ENCODE measurements at regions not wholly inside any gene's neighbourhood (a gene's known extent, or its start where the extent isn't known, plus 50 kb on each side); places are given as distances from the start of the nearest gene placed in this dataset.
"Not testable (repeated sequence)": the region's sequence is repeated elsewhere in the genome, so short reads cannot be mapped to it uniquely, and the experiment has no call there.

DNA sequence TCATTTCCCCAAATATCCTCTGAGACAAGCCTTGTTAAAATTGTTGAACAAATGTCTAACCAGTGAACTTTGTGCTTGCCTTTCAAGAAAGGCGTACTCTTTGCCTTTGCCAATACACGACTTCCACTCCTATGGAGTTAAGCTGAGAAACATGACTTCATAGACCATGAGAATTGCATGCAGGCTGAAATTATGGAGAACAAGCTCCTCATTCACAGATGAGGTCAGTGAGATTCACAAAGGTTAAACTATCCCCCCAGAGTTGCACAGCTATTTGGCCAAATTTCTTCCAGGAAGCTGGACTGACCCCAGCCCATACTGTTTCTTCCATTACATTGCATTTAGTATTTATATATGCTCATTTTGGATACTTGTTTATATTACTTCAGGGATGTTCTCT lies 221.4 kb upstream of the SEMA3C start:
- no peak for DNase-seq (ENCODE audit: low read depth in 2 of 2)

DNA sequence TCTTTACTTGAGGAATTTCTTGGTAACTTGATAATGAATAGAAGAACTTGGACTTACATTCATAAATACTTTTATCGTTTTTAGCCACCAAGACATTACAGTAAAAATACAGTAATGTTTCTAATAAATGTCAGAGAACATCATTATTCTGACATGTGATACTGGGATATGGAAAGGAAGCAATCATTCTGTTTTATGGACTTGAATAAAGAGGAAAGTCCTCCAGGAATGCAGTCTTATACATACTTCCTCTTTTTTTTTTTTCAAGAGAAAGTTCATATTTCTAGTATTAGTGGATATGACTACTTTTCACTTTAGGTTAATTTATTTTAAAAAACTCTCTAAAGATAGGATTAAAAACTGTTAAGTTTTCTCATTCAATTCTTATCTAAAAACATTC lies 220.0 kb upstream of the SEMA3C start:
- DNase-seq (ENCODE audit: low read depth in 2 of 2) = no peak

DNA sequence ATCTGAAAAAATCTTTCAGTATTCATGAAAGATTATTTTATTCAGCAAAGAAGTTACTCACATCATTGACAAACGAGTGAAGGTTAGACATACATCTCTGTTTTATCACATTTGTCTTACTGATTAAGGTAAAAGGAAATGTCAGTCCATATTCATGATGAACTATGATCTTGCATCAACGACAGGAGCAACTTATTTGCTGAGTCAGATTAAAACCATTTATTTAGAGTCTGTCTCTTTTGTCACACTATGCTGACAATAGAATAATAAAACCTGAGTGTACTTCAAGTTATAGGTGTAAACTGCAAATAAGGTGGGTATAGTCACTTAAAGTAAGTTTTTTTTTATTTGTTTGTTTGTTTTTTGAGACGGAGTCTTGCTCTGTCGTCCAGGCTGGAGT lies 216.5 kb upstream of the SEMA3C start:
- no peak for DNase-seq (ENCODE audit: low read depth in 2 of 2)

DNA sequence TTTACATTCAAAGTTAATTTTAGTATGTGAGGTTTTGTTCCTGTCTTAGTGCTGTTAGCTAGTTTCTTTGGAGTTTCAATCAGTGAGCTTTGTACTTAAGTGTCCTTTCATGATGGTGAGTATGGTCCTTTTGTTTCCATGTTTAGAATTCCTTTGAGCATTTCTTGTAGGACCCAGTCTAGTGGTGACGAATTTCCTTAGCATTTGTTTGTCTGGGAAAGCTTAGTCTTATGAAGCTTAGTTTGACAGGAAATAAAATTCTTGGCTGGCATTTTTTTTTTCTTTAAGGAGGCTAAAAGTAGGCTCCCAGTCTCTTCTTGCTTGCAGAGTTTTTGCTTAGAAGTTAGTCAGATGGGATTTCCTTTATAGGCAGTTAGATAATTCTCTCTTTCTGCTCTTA lies 209.2 kb upstream of the SEMA3C start:
- no peak for DNase-seq (ENCODE audit: low read depth in 2 of 2)

DNA sequence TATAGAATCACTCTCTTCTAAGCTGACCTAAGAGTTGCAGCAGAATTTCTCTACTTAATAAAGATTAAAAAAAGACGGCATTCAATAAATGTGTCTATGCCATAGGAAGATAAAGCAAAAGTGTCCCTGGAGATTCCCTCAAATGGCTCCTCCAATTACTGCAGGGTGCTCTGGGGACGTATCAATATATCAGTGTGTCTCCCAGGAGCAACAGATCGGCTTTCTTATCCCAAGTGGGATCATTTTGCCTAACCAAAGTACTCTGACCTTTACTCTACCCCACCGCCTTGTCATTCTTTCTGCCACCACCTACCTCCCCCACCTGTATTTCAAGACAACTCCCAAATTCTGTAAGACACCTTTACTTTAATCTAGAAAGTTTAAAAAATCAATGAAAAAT lies 202.0 kb upstream of the SEMA3C start:
- no peak for DNase-seq (ENCODE audit: low read depth in 2 of 2)

DNA sequence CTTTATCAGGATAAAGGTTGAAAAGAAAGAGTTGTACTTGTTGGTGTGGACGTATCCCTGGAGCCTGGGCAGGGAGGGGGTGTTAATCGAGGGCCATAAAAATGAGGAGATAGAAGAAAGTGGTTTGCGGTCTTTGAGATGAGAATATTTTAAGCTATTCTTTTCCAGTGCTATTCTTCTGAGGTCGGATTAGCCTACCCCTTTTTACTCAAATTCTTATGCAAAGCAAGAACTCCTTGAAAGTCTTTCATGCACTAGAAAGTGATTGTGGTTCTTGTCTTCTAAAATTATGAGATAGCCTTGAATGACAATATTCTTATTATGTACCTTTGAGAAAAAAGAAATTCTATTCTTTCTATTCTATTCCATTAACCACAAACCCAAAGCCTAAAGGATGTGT lies 201.3 kb upstream of the SEMA3C start:
- DNase-seq (ENCODE audit: low read depth in 2 of 2) = no peak

DNA sequence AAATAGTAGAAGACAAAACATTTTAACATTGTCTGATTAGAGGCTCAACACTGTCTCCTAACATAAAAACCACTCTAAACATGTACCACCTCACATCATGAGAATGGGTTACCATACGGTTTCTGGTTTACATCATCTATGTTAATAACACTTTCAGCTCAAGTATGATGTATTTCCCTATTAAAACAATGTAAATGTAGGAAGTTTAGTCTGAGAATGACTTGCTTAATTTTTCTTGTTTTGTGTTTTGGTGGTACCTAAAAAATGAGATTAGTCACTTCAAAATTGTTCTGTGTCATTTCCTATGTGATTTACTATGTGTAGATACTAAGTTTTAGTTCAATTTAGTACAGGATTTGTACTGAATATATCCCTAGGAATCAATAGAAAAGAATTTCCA lies 195.8 kb upstream of the SEMA3C start:
- DNase-seq (ENCODE audit: low read depth in 2 of 2) = no peak

DNA sequence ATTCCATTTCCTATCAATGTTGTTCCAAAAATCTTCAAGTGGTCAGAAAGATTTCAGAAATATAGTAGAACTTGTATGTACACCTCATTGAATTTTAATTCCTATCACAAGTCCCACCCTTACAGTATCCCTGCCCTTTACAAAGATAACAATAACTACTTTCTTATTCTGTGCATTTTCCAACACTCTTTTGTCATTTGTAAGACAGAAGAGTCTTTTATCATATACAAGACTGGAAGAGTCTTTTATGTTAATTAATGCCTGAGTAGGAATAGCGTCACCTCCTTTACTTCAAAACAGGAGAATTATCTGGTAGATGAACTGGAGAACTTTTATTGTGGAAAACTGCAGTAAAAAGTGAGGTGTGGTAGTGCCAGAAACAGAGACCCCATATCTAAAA lies 193.9 kb upstream of the SEMA3C start:
- no peak for DNase-seq (ENCODE audit: low read depth in 2 of 2)

DNA sequence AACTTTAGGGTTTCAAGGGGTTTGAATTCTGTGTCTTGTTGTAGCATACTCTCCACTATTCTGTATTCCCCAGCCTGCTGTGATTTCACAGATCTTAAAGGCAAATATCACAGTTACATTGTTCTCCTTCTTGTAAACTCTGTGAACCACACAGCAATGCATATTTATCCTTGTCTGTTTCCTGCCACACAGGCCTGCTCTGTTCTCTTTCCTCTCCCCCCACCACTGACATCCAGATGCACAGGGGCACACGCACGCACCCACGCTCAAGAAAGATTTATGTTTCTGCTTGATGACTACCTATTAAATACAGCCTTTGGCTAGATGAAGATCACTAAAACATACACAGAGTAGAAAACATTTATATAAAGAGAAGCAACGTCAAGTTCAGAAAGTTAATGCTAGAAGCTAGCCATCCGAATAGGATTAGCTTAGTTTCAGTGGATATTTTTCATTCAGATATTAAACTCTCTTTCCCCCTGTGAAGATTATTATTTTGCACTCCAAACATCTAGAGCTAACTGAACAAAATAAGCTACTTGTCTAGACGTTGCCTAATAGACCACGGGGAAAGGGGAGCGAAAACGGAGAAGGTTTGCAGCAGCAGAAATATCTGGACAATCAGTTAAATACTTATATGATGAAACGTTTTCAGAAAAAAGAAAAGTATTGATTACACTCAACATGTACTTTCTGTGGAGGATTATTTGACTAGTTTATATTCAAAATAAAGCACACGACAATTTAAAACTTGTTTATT lies 193.1 kb upstream of the SEMA3C start:
- DNase-seq (ENCODE audit: low read depth in 2 of 2) = no peak

DNA sequence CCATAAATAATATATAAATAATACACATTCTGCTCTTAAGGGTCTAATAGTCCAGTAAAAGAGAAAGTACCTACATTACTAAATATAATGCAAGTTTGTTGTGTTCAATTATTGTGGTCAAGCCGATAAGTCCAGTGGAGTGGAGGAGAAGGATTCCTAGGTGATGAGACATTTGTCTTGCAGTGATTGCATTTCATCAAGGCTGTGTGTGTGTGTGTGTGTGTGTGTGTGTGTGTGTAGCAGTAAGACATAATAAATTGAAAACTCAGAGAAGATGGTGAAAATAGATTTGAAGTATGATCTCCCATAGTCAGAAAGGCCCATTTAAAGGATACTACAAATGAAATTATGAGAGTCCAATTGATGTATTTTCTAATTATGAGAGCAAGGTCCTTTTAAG lies 192.5 kb upstream of the SEMA3C start:
- DNase-seq (ENCODE audit: low read depth in 2 of 2) = no peak

DNA sequence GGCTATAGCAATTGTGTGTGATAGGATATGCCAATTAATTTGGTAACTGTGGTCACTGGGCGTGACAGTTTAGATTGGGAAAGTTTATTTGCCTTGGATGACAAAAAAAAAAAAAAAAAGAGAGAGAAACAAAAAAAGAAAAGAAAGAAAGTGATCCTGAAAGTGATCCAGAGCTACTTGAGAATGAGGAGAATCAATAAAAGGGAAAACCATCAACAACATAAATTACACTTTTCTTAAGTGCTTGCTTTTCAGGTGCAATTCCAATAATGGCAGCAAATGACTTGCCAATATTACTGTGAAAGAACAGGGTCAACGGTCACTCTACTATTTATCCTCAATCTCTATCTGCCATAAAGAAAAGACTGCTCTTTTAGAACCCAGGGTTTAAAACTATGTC lies 191.8 kb upstream of the SEMA3C start:
- DNase-seq (ENCODE audit: low read depth in 2 of 2) = no peak

DNA sequence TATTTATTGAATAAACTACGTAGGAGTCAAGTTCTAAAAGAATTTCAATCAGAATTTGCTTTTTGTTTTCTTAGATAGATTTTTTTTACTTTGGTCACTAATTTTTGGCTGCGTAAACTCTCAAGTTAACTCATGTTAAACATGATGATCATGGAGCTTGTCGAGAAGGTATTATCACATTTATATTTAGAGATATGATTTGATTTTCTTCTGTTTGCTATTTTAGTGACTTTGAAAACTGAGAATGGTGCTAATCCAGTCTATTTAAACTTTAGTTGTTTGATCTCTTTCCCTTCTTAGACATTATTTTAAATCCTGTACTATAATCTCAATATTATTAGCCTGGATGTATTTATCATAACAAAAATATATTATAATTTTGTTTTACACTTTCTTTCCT lies 179.4 kb upstream of the SEMA3C start:
- DNase-seq (ENCODE audit: low read depth in 2 of 2) = no peak

DNA sequence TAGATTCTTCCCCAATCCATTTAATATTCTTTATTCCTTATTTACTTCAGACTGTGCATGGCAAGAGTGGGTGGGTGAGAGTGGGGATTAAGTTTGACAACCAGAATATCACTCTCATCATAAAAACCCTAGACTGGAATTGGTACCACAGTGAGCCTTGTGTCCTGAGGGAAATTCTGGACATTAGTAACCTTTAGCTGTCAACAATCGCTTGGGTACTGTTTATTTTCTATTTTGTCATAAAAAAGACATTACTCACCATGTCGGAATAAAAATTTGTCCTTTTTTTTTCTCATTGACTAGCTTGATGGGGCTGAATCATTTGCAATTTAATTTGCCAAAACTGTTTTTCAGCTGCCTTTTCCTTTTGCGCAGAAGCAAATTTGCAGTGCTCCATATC lies 176.1 kb upstream of the SEMA3C start:
- no peak for DNase-seq (ENCODE audit: low read depth in 2 of 2)

DNA sequence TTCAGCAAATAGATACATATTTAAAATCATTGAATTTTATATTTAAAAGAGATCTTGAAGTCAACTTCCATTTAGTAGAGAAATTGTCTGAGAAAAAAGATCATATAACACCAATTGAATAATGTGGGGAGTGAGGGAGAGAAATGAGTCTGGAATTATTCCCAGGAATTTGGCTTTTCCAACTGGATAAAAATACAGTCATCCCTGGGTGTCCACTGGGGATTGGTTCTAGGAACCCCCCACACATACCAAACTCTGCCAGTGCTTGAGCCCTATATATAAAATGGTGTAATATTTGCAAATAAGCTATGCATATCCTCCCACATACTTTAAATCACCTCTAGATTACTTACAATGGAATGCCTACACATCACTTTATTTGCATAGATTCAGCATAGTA lies 162.8 kb upstream of the SEMA3C start:
- DNase-seq (ENCODE audit: low read depth in 2 of 2) = no peak

DNA sequence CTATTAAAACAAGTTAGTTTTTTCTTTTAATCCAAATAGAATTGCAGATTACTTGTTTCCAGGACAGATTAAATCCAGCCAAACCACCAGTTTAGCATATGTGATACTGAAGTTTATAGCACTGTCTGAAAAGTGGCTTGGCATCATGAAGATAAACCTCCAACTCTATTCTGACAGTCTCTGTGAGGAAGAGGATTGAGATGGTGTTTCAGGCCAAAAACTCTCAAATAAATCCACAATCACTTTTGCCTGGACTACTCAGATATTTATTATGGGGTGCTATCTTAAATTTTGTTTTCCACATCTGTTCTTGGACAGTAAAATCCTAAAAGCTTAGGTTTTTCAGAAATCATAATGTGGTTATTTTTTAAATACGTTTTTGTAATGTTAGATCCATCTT lies 161.7 kb upstream of the SEMA3C start:
- DNase-seq (ENCODE audit: low read depth in 2 of 2) = no peak

DNA sequence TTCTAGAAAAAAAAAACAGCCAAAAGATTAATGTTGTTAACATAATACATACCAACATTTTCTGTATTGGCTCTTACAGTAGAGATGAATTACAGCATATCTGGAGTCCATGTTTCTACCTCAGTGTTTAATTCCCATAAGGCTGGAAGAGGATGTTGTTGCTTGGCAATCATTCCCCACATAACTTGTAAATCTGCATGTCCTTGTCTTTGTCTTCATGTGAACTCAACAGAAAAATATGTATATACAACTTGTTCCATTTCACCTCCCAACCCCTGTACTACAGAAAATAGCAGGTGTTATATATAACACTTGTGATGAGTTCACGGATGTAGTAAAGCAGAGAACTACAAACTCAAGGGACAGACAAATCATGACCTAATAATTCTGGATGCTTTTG lies 160.9 kb upstream of the SEMA3C start:
- no peak for DNase-seq (ENCODE audit: low read depth in 2 of 2)

DNA sequence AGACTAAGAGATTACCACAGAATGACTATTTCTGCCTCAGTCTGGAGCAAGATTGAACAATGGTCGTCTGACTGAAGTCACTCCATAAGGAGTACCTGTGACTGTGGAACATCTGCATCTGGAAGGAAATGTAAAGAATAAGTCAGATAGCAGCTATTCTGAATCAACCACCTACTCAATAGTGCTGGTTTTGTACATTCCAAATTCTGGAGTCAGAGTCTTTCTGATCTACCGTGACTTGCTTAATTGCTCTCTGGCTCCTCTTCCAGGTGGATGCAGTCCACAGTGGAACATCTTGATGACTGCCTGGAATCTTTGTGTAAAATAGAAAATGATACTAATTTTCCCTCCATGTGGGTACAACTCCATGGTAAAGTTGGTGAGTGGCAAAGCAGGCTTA lies 156.3 kb upstream of the SEMA3C start:
- no peak for DNase-seq (ENCODE audit: low read depth in 2 of 2)

DNA sequence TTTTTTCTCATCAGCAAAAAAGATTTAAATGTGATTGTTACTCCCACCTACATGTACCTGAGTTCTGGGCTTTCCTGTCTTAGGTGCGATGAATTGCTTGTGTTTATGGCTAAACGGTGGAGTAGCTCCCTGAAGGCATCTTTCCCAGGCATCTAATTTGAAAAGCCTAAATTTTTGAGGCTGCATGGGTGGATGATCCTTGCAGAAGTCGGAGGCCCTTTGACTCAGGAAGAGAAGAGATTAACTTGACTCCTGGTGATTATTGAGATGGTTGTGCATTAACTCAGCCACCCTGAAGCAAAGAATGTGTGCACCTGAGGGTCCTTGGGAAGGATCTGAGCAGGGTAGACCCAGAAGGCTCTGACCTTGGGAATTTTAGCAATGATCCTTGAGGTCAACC lies 155.6 kb upstream of the SEMA3C start:
- DNase-seq (ENCODE audit: low read depth in 2 of 2) = no peak

DNA sequence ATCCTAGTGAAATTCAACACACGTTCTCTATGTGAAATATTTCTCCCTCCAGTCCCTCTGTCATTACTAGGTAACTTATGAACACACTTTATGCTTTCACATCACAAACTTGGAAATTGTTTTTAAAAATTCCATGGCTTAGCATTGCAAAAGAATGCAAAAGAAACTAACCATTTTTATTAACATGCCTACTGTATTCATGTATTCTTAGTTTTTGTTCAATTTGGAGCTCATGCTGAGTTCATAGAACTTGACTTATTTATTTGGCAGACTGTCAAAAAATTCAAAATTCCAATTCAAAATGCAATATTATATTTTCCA lies 155.0 kb upstream of the SEMA3C start:
- no peak for DNase-seq (ENCODE audit: low read depth in 2 of 2)

DNA sequence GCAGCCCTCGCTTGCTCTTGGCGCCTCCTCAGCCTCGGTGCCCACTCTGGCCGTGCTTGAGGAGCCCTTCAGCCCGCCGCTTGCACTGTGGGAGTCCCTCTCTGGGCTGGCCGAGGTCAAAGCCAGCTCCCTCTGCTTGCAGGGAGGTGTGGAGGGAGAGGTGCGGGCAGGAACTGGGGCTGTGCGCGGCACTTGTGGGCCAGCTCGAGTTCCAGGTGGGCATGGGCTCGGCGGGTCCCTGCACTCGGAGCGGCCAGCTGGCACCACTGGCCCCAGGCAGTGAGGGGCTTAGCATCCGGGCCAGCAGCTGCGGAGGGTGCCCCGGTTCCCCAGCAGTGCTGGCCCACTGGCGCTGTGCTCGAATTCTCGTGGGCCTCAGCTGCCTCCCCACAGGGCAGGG lies 152.1 kb upstream of the SEMA3C start:
- no peak for DNase-seq (ENCODE audit: low read depth in 2 of 2)

DNA sequence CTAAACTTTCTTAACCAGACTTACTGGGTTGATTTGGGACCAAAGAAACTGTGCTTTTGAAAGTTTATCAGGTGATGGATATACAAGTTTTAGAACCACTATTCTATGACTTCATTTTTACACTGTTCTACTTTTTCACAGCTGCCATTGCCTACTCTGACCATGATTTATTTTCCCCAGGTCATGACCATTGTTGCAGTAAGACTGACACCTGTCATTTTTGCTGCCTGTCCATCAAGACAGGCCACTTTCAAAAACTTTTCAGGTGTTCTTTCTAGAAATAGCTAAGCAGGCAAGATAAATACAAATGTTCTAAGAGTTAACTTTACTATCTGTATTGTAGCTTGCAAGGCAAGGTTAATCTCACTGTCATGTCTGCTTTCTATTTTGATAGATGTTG lies 147.9 kb upstream of the SEMA3C start:
- DNase-seq (ENCODE audit: low read depth in 2 of 2) = no peak

DNA sequence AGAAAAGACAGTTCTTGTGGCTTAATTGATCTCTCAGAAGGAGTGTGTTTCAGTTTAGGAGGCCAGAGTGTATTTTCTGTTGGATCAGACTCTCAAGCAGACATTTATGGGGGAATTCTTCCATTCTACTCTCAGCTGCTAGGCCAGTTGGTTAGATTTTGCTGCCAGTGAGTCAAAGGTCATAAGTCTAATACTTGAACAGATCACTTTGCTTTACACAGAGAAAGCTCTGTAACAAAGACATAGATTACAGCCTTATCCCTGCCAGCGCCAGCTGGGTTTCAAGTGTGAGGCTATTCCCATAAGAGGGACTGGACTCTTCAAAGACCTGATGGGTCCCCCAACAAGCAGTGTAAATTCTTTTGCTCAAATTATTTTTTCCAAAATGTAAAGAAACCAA lies 145.6 kb upstream of the SEMA3C start:
- DNase-seq (ENCODE audit: low read depth in 2 of 2) = no peak

DNA sequence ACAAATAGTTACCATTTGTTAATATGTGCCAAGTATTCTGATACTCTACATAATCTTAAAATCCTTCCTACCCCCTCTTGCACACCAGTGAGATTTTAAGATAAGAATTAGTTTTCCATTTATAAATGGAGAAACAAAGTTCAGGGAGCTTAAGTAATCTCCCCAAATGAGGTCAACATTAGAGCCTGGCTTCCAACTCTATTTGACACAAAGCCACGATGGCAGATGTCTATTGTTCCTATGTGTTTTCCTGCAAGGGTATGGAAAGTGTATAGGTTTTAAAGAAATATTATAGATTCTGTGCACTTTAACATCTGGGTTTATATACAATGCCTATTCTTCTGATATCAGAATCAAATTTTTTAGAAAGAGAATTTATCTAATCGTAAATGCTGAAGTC lies 143.9 kb upstream of the SEMA3C start:
- no peak for DNase-seq (ENCODE audit: low read depth in 2 of 2)

DNA sequence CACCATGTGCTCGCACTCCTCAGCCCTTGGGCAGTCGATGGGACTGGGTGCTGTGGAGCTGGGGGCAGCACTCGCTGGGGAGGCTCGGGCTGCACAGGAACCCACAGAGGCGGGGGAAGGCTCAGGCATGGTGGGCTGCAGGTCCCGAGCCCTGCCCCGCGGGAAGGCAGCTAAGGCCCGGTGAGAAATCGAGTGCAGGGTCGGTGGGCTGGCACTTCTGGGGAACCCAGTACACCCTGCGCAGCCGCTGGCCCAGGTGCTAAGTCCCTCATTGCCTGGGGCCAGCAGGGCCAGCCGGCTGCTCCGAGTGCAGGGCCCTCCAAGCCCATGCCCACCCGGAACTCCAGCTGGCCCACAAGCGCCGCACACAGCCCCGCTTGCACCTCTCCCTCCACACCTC lies 138.6 kb upstream of the SEMA3C start:
- DNase-seq (ENCODE audit: low read depth in 2 of 2) = not testable (repeated sequence)

DNA sequence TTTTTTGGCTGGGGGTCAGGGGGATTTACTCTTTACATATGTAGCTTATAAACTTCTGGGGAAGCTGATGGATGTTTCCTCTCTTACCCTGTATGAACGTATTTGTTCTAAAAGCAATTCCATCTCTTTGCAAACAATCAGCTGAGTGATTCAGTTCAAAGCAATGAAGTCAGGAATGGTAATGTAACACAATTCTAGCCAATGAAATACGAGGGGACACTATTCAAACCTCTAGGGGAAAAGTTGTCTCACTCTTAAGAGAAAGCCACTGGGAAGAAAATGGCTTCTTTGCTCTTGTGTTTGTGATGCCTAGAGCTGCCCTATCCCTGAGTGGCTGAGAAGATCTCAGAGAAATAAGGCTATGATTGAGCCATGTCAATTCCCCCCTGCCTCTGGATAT lies 134.8 kb upstream of the SEMA3C start:
- DNase-seq (ENCODE audit: low read depth in 2 of 2) = no peak

All from stimulated activated CD4-positive, alpha-beta T cell treated with anti-CD3 and anti-CD28 coated beads, Interleukin-15, amount 100 ng/mL, for 48 hours (primary cell).